GM15510 (cell line): ENCODE measurements at regions not wholly inside any gene's neighbourhood (a gene's known extent, or its start where the extent isn't known, plus 50 kb on each side); places are given as distances from the start of the nearest gene placed in this dataset.

Experiments
- POLR2A ChIP-seq: IDR thresholded peaks from 3 replicates; pipeline ENCODE4 v1.6.1; 2011; ENCODE audit warnings: borderline replicate concordance; ENCODE audit not compliant: insufficient read length; ENCODE audit errors: extremely low read depth

GRCh38 chr1:38585460-38585859 lies 274.1 kb downstream of the RRAGC start:
- TF ChIP-seq POLR2A, result no peak

GRCh38 chr1:38584448-38585355 lies 274.9 kb downstream of the RRAGC start:
- no peak for TF ChIP-seq POLR2A

GRCh38 chr1:38581396-38581795 lies 278.2 kb downstream of the RRAGC start:
- no peak for TF ChIP-seq POLR2A

- no peak for TF ChIP-seq POLR2A
These were observed 279.0 kb downstream of the RRAGC start for GRCh38 chr1:38580594-38580993.

- TF ChIP-seq POLR2A, result no peak
These were observed 280.5 kb downstream of the RRAGC start for GRCh38 chr1:38579056-38579455.

GRCh38 chr1:38578271-38578951 lies 281.2 kb downstream of the RRAGC start:
- no peak for TF ChIP-seq POLR2A

- TF ChIP-seq POLR2A, result no peak
These were observed 281.7 kb downstream of the RRAGC start for GRCh38 chr1:38577937-38578270.

GRCh38 chr1:38577385-38577784 lies 282.2 kb downstream of the RRAGC start:
- no peak for TF ChIP-seq POLR2A

GRCh38 chr1:38576241-38576640 lies 283.3 kb downstream of the RRAGC start:
- no peak for TF ChIP-seq POLR2A

GRCh38 chr1:38571726-38572125 lies 287.8 kb downstream of the RRAGC start:
- TF ChIP-seq POLR2A, result no peak

- no peak for TF ChIP-seq POLR2A
These were observed 289.0 kb downstream of the RRAGC start for GRCh38 chr1:38570657-38570975.

- TF ChIP-seq POLR2A, result no peak
These were observed 289.5 kb downstream of the RRAGC start for GRCh38 chr1:38569932-38570656.

- TF ChIP-seq POLR2A, result no peak
These were observed 291.3 kb downstream of the RRAGC start for GRCh38 chr1:38568061-38568857.

- TF ChIP-seq POLR2A, result no peak
These were observed 292.2 kb downstream of the RRAGC start for GRCh38 chr1:38567401-38567800.
